HG02885 (cell line): ENCODE measurements at regions not wholly inside any gene's neighbourhood (a gene's known extent, or its start where the extent isn't known, plus 50 kb on each side); places are given as distances from the start of the nearest gene placed in this dataset.
"Not testable (repeated sequence)": the region's sequence is repeated elsewhere in the genome, so short reads cannot be mapped to it uniquely, and the experiment has no call there.

ENCODE experiments used
- ATAC-seq: cut with Tn5 transposase; IDR thresholded peaks from one replicate; pipeline ENCODE4 v1.9.1; 2021; ENCODE audit warnings: mild to moderate bottlenecking; ENCODE audit not compliant: unreplicated experiment, poor library complexity

- ATAC-seq = no peak
These were observed 80.7 kb upstream of the NAV2 start for GRCh38 chr11:19631712-19632498.

GRCh38 chr11:19628018-19628417 is 84.6 kb upstream of the NAV2 start:
- ATAC-seq = no peak

- ATAC-seq = no peak
These were observed 85.1 kb upstream of the NAV2 start for GRCh38 chr11:19627566-19627965.

GRCh38 chr11:19625438-19625837 is 87.2 kb upstream of the NAV2 start:
- no peak for ATAC-seq

DNA sequence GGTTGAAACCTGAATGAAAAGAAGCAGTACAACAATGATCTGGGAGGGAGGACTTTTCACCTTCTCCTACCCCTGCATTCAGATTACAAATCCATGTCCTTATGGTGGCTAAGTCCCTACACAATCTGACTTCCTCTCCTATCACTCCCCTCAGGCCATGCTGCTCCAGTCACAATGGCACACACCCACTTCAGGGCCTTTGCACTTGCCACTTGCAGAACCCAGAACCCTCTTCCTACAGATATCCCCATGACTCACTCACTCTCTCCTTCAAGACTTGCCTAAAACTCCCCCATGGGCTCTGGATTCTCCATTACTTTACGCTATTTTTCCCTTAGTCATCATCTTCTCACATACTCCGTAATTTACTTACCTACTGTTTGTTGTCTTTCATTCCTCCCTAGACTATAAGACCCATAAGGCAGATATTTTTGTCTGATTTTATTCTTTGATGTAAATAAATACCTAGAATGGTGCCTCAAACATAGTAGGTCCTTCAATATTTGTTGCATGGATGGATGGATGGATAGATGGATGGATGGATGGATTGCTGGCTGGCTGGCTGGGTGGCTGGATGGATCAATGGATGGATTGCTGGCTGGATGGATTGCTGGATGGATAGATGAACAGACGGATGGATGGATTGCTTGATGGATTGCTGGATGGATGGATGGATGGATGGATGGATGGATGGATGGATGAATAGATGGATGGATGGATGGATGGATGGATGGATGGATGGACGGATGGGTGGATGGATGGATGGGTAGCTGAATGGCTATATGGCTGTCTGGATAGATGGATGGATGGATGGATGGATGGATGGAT is 94.7 kb upstream of the NAV2 start:
- ATAC-seq = no peak

- ATAC-seq = no peak
These were observed 97.1 kb upstream of the NAV2 start for GRCh38 chr11:19615341-19616183.

DNA sequence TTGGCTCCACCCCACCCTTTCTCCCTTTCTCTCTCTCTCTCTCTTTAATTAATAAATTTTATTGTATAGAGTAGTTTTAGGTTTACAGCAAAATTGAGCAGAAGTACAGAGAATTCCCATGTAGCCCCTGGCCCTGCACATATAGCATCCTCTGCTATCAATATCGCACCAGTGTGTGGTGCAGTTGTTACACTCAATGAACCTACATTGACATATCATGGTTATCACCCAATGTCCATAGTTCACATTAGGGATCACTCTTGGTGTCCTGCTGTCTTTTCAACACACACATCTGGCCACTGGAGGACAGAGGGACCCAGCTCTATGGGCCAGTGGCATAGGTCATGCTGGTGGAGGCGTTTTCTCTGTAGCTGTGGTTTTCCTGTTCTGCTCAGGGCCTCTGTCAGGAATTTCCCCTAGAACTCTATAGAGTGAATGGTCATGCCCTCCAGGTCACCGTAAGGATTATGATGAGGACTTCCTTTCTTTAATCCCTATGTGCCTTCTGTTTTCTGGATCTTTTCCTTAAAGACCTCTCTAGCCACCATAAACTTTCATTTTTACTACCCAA is 98.2 kb upstream of the NAV2 start:
- ATAC-seq = no peak

DNA sequence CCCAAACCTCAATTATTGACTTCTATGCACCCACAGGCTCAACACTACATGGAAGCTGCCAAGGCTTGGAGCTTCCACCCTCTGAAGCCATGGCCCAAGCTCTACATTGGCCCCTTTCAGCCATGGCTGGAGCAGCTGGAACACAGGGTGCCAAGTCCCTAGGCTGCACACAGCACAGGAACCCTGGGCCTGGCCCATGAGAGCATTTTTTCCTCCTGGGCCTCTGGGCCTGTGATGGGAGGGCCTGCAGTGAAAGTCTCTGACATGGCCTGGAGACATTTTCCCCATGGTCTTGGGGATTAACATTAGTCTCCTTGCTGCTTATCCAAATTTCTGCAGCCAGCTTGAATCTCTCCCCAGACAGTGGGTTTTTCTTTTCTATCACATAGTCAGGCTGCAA is 100.6 kb upstream of the NAV2 start:
- not testable (repeated sequence) for ATAC-seq

DNA sequence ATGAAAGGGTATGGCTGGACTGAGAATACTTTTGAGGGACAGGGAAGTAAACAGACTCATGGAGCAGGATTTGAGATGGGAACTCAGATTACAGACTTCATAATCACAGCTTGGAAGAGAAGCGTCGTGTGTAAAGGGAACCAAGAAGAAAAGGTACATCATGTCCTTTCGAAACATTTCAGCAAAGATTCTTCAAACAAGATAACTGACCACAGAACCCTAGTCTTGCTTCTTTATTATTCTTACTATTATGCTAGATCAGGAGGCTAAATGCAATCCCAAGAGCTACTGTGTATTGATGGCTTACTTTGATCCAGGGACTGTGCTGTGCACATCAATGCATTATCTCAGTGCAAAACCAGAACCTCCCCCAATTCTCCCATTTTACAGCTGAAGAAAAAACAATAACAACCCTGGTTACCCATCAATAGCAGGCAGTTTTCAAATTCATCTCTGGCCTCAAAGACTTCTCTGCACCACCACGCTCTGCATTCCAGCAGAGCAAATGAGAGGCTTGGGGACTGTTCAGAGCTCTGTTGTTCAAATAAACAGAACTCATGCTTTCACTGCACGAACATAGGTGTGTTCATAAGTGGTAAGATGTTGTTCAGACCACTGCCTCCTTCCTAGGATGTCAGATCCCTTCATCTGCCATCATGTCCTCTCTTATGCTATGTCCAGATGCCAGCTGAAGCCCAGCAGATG is 104.8 kb upstream of the NAV2 start:
- ATAC-seq = no peak

- ATAC-seq = no peak
These were observed 105.6 kb upstream of the NAV2 start for GRCh38 chr11:19606856-19607655.

GRCh38 chr11:19605520-19606371 is 106.9 kb upstream of the NAV2 start:
- no peak for ATAC-seq

DNA sequence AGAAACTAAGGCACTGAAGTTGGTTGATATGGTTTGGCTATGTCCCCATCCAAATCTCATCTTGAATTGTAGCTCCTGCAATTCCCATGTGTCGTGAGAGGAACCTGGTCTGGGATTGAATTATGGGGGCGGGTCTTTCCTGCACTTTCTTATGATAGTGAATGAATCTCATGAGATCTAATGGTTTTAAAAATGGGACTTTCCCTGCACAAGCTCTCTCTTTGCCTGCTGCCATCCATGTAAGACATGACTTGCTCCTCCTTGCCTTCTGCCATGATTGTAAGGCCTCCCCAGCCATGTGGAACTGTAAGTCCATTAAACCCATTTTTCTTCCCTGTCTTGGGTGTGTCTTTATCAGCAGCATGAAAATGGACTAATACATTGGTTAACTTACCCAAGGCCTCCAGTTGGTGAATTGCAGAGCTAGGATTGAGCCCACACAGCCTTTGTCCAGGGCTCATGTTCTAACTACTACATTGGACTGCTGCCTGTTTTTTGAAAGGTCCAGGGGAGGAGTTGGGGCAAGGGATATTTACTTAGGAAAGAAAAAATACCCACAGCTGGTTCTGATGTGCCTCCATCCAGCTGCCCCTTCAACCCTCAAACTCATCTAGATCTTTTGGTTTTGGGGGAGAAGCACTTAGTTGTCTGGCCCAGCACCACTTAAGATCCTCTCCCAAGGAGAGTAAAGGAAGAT is 107.8 kb upstream of the NAV2 start:
- ATAC-seq = no peak

GRCh38 chr11:19603771-19604170 is 108.9 kb upstream of the NAV2 start:
- no peak for ATAC-seq

GRCh38 chr11:19602891-19603290 is 109.7 kb upstream of the NAV2 start:
- ATAC-seq = no peak

DNA sequence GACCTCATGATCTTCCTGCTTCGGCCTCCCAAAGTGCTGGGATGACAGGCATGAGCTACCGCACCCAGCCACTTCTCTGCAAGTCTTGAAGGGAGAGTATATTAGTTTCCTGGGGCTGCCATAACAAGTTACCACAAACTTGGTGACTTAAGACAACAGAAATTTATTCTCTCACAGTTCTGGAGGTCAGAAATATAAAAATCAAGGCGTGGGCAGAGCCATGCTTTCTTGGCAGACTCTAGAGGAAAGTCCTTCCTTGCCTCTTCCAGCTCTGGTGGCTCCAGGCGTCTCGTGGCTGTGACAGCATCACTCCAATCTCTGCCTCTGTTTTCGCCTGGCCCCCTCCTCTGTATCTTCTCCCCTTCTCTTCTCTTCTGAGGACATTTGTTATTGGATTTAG is 110.2 kb upstream of the NAV2 start:
- ATAC-seq = no peak

DNA sequence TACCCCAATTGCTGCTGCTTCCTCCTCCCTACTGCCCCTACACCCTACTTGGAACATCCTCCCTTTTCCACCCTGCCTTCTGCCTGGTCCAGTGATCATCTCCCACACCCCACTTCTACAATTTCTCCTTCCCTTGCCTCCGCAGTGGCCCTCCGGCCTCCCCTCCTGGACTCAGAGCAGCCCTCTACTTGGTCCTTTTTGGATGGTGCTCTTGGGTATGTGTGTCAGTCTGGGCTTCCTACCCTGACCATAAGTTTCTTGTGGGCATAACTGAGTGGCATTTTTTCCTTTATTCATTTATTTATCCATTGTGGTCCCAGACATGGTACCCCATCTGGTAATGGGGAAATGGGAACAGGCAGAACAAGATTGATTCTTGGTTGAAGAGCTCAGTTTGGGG is 111.4 kb upstream of the NAV2 start:
- no peak for ATAC-seq

DNA sequence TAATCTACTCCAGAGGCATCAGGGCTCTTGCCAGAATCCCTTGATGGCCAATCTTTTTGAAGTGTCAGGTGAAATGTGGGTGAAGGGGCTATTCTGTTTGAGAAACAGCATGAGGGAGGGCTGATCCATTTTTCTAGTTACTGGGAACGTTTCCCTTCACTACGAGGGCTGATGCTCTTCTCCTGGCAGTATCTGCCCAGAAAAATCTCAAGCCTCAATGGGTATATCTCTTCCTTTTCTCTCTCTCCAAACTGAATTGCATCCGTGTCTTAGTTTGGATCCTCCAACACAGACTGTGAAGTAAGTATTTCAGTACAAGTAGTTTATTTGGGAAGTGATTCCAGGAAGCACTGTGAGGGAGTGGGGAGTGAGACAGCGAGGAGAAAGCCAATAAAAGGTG is 113.0 kb upstream of the NAV2 start:
- ATAC-seq = no peak
